SK-N-SH (cell line): ENCODE measurements at regions not wholly inside any gene's neighbourhood (a gene's known extent, or its start where the extent isn't known, plus 50 kb on each side); places are given as distances from the start of the nearest gene placed in this dataset.

Experiments
- CTCF ChIA-PET: fragments of 300-600, 350-600 bp; formaldehyde crosslinking; extraction: SDS; loops from one replicate; lab custom pipeline; 2021; lab: Yijun Ruan, JAX
- POLR2A ChIA-PET: fragments of 350-600 bp; sonication (Branson Sonifier 250); formaldehyde crosslinking; extraction: SDS; loops from one replicate; lab custom pipeline; 2020; ENCODE audit warnings: antibody characterized with exemption, inconsistent platforms; lab: Yijun Ruan, JAX
- DNase-seq: peaks from one replicate; pipeline ENCODE4 v3.0.0; 2012
- H2AFZ ChIP-seq: fragments of 200-600 bp; sonication (generic); 2 replicates; pipeline ENCODE4 v1.8.1; 2016; ENCODE audit warnings: antibody characterized with exemption, mild to moderate bottlenecking, low read depth
- H3F3A ChIP-seq: fragments of 200-600 bp; sonication (generic); replicated peaks from 2 replicates; pipeline ENCODE3; 2016; ENCODE audit warnings: antibody characterized with exemption, mild to moderate bottlenecking; ENCODE audit not compliant: insufficient read depth
- H3K27ac ChIP-seq, 2 experiments: fragments of 200-500 bp in 1 of 2; fragments of 200-600 bp in 1 of 2; sonication (Bioruptor generic) in 1 of 2; sonication (generic), shearing (Covaris generic) in 1 of 2; 2 replicates each; pipeline versions ENCODE4 v1.5.1 to v1.6.1; 2014 to 2016; ENCODE audit warnings: low read depth in 2 of 2, inconsistent platforms in 1 of 2, low read length in 1 of 2, mild to moderate bottlenecking in 1 of 2, mixed read lengths in 1 of 2
- H3K27me3 ChIP-seq: fragments of 200-600 bp; sonication (generic), shearing (Covaris generic); 2 replicates; pipeline ENCODE4 v1.6.1; 2016; ENCODE audit warnings: mixed run types; ENCODE audit not compliant: insufficient read depth
- H3K36me3 ChIP-seq, 2 experiments: fragments of 200-500 bp in 1 of 2; fragments of 200-600 bp in 1 of 2; sonication (Bioruptor generic) in 1 of 2; sonication (generic) in 1 of 2; replicated peaks in 1 of 2; 2 replicates each; pipeline versions ENCODE3 to v1.5.1; 2014 to 2016; ENCODE audit warnings: low read length in 1 of 2, mild to moderate bottlenecking in 1 of 2; ENCODE audit not compliant: insufficient read depth in 2 of 2, control insufficient read depth in 1 of 2
- H3K4me1 ChIP-seq, 2 experiments: fragments of 200-500 bp in 1 of 2; fragments of 200-600 bp in 1 of 2; sonication (Bioruptor generic) in 1 of 2; sonication (generic), shearing (Covaris generic) in 1 of 2; 2 replicates each; pipeline versions ENCODE4 v1.5.1 to v1.6.1; 2014 to 2016; ENCODE audit warnings: low read depth in 1 of 2, low read length in 1 of 2, mixed run types in 1 of 2; ENCODE audit not compliant: insufficient read depth in 2 of 2, control insufficient read depth in 1 of 2
- H3K4me2 ChIP-seq: fragments of 200-600 bp; sonication (generic), shearing (Covaris generic); 2 replicates; pipeline ENCODE4 v1.6.1; 2017; ENCODE audit warnings: mixed run types
- H3K4me3 ChIP-seq, 2 experiments: fragments of 200-500 bp in 1 of 2; fragments of 200-600 bp in 1 of 2; sonication (Bioruptor generic) in 1 of 2; sonication (generic), shearing (Covaris generic) in 1 of 2; 2 replicates each; pipeline versions ENCODE4 v1.5.1 to v1.8.1; 2014 to 2016; ENCODE audit warnings: low read depth in 2 of 2, inconsistent platforms in 1 of 2, low read length in 1 of 2, mild to moderate bottlenecking in 1 of 2, mixed read lengths in 1 of 2, moderate library complexity in 1 of 2
- H3K79me2 ChIP-seq: fragments of 200-600 bp; sonication (generic); 2 replicates; pipeline ENCODE4 v1.8.1; 2017; ENCODE audit warnings: mild to moderate bottlenecking; ENCODE audit not compliant: insufficient read depth
- H3K9ac ChIP-seq: fragments of 200-600 bp; sonication (generic); 2 replicates; pipeline ENCODE4 v1.6.1; 2017; ENCODE audit warnings: mixed run types
- H3K9me2 ChIP-seq: fragments of 200-600 bp; sonication (generic); 2 replicates; pipeline ENCODE4 v1.6.1; 2017; ENCODE audit warnings: mixed run types
- H3K9me3 ChIP-seq: fragments of 200-600 bp; sonication (generic); 2 replicates; pipeline ENCODE4 v1.6.1; 2017; ENCODE audit warnings: mixed run types, mild to moderate bottlenecking, moderate library complexity
- H4K20me1 ChIP-seq: fragments of 200-600 bp; sonication (generic); 2 replicates; pipeline ENCODE4 v1.6.1; 2017; ENCODE audit warnings: mild to moderate bottlenecking, mixed run types; ENCODE audit not compliant: insufficient read depth
- FOSL2 ChIP-seq: IDR thresholded peaks from 2 replicates; pipeline ENCODE4 v1.4.0; 2012; ENCODE audit warnings: low read depth, mild to moderate bottlenecking, moderate library complexity, borderline replicate concordance
- FOXJ3 ChIP-seq: sonication (generic); formaldehyde crosslinking; IDR thresholded peaks from 2 replicates; pipeline ENCODE4 v1.5.1; 2020; ENCODE audit warnings: mild to moderate bottlenecking, missing genetic modification reagents
- FOXM1 ChIP-seq: IDR thresholded peaks from 2 replicates; pipeline ENCODE4 v1.4.0; 2012; ENCODE audit warnings: low read depth, mild to moderate bottlenecking
- NRF1 ChIP-seq: IDR thresholded peaks from 2 replicates; pipeline ENCODE4 v1.6.1; 2012; ENCODE audit warnings: low read depth, mild to moderate bottlenecking, low read length
- POLR2AphosphoS5 ChIP-seq: IDR thresholded peaks from 2 replicates; pipeline ENCODE4 v1.6.1; 2012; ENCODE audit warnings: low read depth, low read length
- RXRA ChIP-seq: IDR thresholded peaks from 2 replicates; pipeline ENCODE4 v1.4.0; 2012; ENCODE audit warnings: low read depth, mild to moderate bottlenecking, borderline replicate concordance
- SIN3A ChIP-seq: IDR thresholded peaks from 2 replicates; pipeline ENCODE4 v1.6.1; 2012; ENCODE audit warnings: low read depth, mild to moderate bottlenecking, low read length, moderate library complexity, borderline replicate concordance
- SMC3 ChIP-seq: IDR thresholded peaks from 2 replicates; pipeline ENCODE4 v1.6.1; 2012; ENCODE audit warnings: low read depth, low read length, improper control_type of control experiment
- TAF1 ChIP-seq: IDR thresholded peaks from 2 replicates; pipeline ENCODE4 v1.6.1; 2012; ENCODE audit warnings: low read depth, mild to moderate bottlenecking, low read length, moderate library complexity, borderline replicate concordance
- TEAD4 ChIP-seq: IDR thresholded peaks from 2 replicates; pipeline ENCODE4 v1.4.0; 2012; ENCODE audit warnings: mild to moderate bottlenecking, borderline replicate concordance; ENCODE audit not compliant: insufficient read depth
- YY1 ChIP-seq: IDR thresholded peaks from 2 replicates; pipeline ENCODE4 v1.4.0; 2012; ENCODE audit warnings: low read depth, mild to moderate bottlenecking
- WGBS: methylation state at CpG from one replicate; pipeline ENCODE4 v1.1.6; 2017; ENCODE audit warnings: low lambda C conversion rate; 5-methylcytosine and 5-hydroxymethylcytosine counted together
- TF ChIP-seq, protein P1 (sequence below): fragments of 200-600 bp; sonication (generic); IDR thresholded peaks from 2 replicates; pipeline ENCODE4 v1.6.1; 2017; ENCODE audit warnings: antibody characterized with exemption, mild to moderate bottlenecking, moderate library complexity
- TF ChIP-seq, protein P2 (sequence below): IDR thresholded peaks from 2 replicates; pipeline ENCODE4 v1.6.1; 2012; ENCODE audit warnings: mild to moderate bottlenecking, low read depth, low read length, moderate library complexity
- TF ChIP-seq, protein P3 (sequence below): IDR thresholded peaks from 2 replicates; pipeline ENCODE4; 2012
- TF ChIP-seq, protein P4 (sequence below): IDR thresholded peaks from 2 replicates; pipeline ENCODE4 v1.4.0; 2012; ENCODE audit warnings: low read depth, borderline replicate concordance

DNA sequence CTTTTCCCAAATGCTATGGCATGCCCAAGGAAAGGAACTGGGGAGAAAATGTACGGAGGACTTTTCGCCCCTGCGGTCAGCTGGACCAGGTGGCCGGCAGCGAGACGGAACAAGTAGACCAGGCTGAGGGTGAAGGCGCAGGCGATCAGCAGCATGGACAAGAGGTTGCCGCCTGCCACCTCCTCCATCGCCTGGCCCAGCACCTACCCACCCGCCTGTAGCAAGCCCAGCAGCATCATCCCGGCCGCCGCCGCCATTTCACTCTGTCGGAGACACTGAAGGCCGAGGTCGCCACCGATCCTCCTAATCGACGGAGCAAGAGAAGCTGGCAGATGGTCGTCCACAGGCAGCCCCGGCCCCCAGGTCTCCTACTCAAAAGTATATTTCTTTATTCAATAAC, 1046.3 kb upstream of the GBE1 start:
- no peak for DNase-seq
- WGBS = 47% methylated on average over 18 of the region's 23 CpGs
- Histone ChIP-seq H3K79me2 (no peaks in the 10 kb centered on the region), H3K4me1 (no peaks in the 10 kb centered on the region), H2AFZ (no peak overlapping the region), H4K20me1 (no peaks in the 10 kb centered on the region), H3K36me3 (no peaks in the 10 kb centered on the region), H3K27me3 (no peaks in the 10 kb centered on the region), H3K9me2 (no peaks in the 10 kb centered on the region), H3K4me2 (no peak overlapping the region), H3K4me3 (no peak overlapping the region), H3F3A (no peaks in the 10 kb centered on the region), H3K27ac (no peak overlapping the region), H3K9ac (no peak overlapping the region), H3K9me3 (no peaks in the 10 kb centered on the region)
- TF ChIP-seq TEAD4 = no peak
- TF ChIP-seq SMC3 = no peak
- TF ChIP-seq, protein P1, sequence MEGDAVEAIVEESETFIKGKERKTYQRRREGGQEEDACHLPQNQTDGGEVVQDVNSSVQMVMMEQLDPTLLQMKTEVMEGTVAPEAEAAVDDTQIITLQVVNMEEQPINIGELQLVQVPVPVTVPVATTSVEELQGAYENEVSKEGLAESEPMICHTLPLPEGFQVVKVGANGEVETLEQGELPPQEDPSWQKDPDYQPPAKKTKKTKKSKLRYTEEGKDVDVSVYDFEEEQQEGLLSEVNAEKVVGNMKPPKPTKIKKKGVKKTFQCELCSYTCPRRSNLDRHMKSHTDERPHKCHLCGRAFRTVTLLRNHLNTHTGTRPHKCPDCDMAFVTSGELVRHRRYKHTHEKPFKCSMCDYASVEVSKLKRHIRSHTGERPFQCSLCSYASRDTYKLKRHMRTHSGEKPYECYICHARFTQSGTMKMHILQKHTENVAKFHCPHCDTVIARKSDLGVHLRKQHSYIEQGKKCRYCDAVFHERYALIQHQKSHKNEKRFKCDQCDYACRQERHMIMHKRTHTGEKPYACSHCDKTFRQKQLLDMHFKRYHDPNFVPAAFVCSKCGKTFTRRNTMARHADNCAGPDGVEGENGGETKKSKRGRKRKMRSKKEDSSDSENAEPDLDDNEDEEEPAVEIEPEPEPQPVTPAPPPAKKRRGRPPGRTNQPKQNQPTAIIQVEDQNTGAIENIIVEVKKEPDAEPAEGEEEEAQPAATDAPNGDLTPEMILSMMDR = no peak
- TF ChIP-seq, protein P2, sequence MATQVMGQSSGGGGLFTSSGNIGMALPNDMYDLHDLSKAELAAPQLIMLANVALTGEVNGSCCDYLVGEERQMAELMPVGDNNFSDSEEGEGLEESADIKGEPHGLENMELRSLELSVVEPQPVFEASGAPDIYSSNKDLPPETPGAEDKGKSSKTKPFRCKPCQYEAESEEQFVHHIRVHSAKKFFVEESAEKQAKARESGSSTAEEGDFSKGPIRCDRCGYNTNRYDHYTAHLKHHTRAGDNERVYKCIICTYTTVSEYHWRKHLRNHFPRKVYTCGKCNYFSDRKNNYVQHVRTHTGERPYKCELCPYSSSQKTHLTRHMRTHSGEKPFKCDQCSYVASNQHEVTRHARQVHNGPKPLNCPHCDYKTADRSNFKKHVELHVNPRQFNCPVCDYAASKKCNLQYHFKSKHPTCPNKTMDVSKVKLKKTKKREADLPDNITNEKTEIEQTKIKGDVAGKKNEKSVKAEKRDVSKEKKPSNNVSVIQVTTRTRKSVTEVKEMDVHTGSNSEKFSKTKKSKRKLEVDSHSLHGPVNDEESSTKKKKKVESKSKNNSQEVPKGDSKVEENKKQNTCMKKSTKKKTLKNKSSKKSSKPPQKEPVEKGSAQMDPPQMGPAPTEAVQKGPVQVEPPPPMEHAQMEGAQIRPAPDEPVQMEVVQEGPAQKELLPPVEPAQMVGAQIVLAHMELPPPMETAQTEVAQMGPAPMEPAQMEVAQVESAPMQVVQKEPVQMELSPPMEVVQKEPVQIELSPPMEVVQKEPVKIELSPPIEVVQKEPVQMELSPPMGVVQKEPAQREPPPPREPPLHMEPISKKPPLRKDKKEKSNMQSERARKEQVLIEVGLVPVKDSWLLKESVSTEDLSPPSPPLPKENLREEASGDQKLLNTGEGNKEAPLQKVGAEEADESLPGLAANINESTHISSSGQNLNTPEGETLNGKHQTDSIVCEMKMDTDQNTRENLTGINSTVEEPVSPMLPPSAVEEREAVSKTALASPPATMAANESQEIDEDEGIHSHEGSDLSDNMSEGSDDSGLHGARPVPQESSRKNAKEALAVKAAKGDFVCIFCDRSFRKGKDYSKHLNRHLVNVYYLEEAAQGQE = no peak
- TF ChIP-seq FOXJ3 (CRISPR knock-in tag) = no peak
- TF ChIP-seq POLR2AphosphoS5 = no peak
- no peak for TF ChIP-seq NRF1
- no peak for TF ChIP-seq SIN3A
- TF ChIP-seq, protein P3, sequence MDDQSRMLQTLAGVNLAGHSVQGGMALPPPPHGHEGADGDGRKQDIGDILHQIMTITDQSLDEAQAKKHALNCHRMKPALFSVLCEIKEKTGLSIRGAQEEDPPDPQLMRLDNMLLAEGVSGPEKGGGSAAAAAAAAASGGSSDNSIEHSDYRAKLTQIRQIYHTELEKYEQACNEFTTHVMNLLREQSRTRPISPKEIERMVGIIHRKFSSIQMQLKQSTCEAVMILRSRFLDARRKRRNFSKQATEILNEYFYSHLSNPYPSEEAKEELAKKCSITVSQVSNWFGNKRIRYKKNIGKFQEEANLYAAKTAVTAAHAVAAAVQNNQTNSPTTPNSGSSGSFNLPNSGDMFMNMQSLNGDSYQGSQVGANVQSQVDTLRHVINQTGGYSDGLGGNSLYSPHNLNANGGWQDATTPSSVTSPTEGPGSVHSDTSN = no peak
- POLR2A ChIA-PET = no interaction called here
- CTCF ChIA-PET = interaction anchor here (0.7 kb wide), 1 partner anchor 11 kb away, joined by 3 read pairs; no protein-coding TSS in a partner anchor

DNA sequence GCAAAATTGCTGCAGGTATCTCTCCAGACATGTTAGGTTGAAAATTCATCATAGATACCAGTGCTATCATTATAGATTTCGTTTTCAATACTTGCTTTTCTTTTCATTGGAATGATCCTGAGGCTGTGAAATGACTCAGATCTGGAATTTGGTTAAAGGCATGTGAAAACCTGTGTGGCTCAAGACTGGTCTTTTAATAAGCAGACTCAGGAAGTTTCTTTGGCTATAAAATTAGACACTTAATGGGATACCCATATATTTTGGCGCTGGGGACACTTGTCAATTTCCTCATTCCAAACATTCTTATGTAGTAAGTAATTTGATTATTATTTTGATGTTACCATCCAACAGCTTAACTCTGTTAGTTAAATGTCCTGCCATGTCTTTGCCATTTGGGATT, 1041.1 kb upstream of the GBE1 start:
- Histone ChIP-seq H3K79me2 (no peaks in the 10 kb centered on the region), H2AFZ (no peak overlapping the region), H3K36me3 (no peaks in the 10 kb centered on the region), H3K4me1 (no peaks in the 10 kb centered on the region), H3K9ac (no peak overlapping the region), H4K20me1 (no peaks in the 10 kb centered on the region), H3K9me3 (no peaks in the 10 kb centered on the region), H3K4me2 (no peak overlapping the region), H3K9me2 (no peaks in the 10 kb centered on the region), H3K27me3 (no peaks in the 10 kb centered on the region), H3K4me3 (no peak overlapping the region), H3K27ac (no peak overlapping the region), H3F3A (no peaks in the 10 kb centered on the region)
- WGBS = 0% methylated on average over 2 of the region's 2 CpGs
- CTCF ChIA-PET = no interaction called here
- DNase-seq = no peak
- POLR2A ChIA-PET = no interaction called here
- TF ChIP-seq FOXM1 (no peak), RXRA (no peak), YY1 (no peak), FOSL2 (no peak), TAF1 (no peak)
- TF ChIP-seq, protein P3 = no peak
- TF ChIP-seq, protein P4, sequence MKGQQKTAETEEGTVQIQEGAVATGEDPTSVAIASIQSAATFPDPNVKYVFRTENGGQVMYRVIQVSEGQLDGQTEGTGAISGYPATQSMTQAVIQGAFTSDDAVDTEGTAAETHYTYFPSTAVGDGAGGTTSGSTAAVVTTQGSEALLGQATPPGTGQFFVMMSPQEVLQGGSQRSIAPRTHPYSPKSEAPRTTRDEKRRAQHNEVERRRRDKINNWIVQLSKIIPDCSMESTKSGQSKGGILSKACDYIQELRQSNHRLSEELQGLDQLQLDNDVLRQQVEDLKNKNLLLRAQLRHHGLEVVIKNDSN = no peak
